A549 (cell line): ENCODE measurements at regions not wholly inside any gene's neighbourhood (a gene's known extent, or its start where the extent isn't known, plus 50 kb on each side); places are given as distances from the start of the nearest gene placed in this dataset.

ENCODE experiments used
- CEBPB ChIP-seq, 2 experiments: fragments of >200 bp in 1 of 2; sonication (Bioruptor Twin) in 1 of 2; formaldehyde crosslinking in 1 of 2; IDR thresholded peaks; 2 replicates each; pipeline ENCODE4 v1.6.1; 2012 to 2016
- CHD2 ChIP-seq: fragments of 150-350 bp; IDR thresholded peaks from 2 replicates; pipeline ENCODE4 v1.6.1; 2014; ENCODE audit warnings: low read length; ENCODE audit not compliant: partially characterized antibody
- ESRRA ChIP-seq: fragments of 150-350 bp; IDR thresholded peaks from 2 replicates; pipeline ENCODE4 v1.6.1; 2014; ENCODE audit warnings: mild to moderate bottlenecking, low read length, borderline replicate concordance
- HOXB5 ChIP-seq: fragments of 250-450 bp; sonication (Bioruptor Pico); IDR thresholded peaks from 2 replicates; pipeline ENCODE4 v1.5.0; 2020; ENCODE audit warnings: mild to moderate bottlenecking, moderate library complexity
- JUN ChIP-seq, 2 experiments: fragments of >200 bp; sonication (Bioruptor Twin); formaldehyde crosslinking; IDR thresholded peaks; 2 replicates in 1 of 2; 3 replicates in 1 of 2; pipeline ENCODE4 v1.6.1; 2016 to 2017
- MYC ChIP-seq: IDR thresholded peaks from 2 replicates; pipeline ENCODE4 v1.6.1; 2012; ENCODE audit warnings: mild to moderate bottlenecking, inconsistent platforms, low read length, improper control_type of control experiment, borderline replicate concordance
- POLR2A ChIP-seq: IDR thresholded peaks from 2 replicates; pipeline ENCODE4 v1.6.1; 2012; ENCODE audit warnings: mild to moderate bottlenecking, low read length
- RAD21 ChIP-seq, 2 experiments: fragments of >200 bp in 1 of 2; sonication (Bioruptor Twin) in 1 of 2; formaldehyde crosslinking in 1 of 2; IDR thresholded peaks in 1 of 2; conservative IDR thresholded peaks in 1 of 2; 2 replicates in 1 of 2; 3 replicates in 1 of 2; pipeline ENCODE4 v1.6.1; 2012 to 2018; ENCODE audit warnings: inconsistent platforms in 1 of 2
- ZC3H11A ChIP-seq: fragments of 450-650 bp; IDR thresholded peaks from 2 replicates; pipeline ENCODE4 v1.6.1; 2014; ENCODE audit warnings: antibody characterized with exemption, mild to moderate bottlenecking
- TF ChIP-seq, protein P1 (sequence below): fragments of >200 bp; sonication (Bioruptor Twin); formaldehyde crosslinking; IDR thresholded peaks from 3 replicates; pipeline ENCODE4 v1.5.1; 2016
- TF ChIP-seq, protein P2 (sequence below): fragments of 150-350 bp; IDR thresholded peaks from 2 replicates; pipeline ENCODE4 v1.6.1; 2014; ENCODE audit warnings: low read depth, mild to moderate bottlenecking, low read length
- TF ChIP-seq, protein P3 (sequence below): IDR thresholded peaks from 2 replicates; pipeline ENCODE4 v1.6.1; 2012

DNA sequence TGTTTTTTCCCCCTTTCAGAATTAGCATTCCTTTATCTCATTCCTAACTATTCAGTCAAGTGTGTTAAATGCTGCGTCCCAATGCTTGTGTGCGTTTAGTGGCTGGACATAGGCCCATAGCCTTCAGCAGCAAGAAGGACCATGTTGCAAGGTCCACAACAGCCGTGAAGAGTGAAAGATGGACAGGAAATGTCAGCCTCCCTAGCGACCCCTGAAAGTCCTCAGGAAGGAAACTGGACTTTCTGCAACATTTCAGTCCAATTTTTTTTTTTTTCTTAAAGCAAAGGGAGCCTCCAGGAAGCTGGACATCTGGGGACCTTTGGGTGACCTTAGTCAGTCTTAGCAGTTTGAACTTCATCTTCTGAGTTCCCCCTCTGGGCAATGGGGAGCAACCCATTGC lies 550.7 kb upstream of the MGMT start:
- TF ChIP-seq, protein P1, sequence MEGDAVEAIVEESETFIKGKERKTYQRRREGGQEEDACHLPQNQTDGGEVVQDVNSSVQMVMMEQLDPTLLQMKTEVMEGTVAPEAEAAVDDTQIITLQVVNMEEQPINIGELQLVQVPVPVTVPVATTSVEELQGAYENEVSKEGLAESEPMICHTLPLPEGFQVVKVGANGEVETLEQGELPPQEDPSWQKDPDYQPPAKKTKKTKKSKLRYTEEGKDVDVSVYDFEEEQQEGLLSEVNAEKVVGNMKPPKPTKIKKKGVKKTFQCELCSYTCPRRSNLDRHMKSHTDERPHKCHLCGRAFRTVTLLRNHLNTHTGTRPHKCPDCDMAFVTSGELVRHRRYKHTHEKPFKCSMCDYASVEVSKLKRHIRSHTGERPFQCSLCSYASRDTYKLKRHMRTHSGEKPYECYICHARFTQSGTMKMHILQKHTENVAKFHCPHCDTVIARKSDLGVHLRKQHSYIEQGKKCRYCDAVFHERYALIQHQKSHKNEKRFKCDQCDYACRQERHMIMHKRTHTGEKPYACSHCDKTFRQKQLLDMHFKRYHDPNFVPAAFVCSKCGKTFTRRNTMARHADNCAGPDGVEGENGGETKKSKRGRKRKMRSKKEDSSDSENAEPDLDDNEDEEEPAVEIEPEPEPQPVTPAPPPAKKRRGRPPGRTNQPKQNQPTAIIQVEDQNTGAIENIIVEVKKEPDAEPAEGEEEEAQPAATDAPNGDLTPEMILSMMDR, result no peak
- no peak for TF ChIP-seq ESRRA
- no peak for TF ChIP-seq MYC
- no peak for TF ChIP-seq ZC3H11A
- no peak for TF ChIP-seq CHD2
- TF ChIP-seq POLR2A, result no peak
- TF ChIP-seq, protein P2, sequence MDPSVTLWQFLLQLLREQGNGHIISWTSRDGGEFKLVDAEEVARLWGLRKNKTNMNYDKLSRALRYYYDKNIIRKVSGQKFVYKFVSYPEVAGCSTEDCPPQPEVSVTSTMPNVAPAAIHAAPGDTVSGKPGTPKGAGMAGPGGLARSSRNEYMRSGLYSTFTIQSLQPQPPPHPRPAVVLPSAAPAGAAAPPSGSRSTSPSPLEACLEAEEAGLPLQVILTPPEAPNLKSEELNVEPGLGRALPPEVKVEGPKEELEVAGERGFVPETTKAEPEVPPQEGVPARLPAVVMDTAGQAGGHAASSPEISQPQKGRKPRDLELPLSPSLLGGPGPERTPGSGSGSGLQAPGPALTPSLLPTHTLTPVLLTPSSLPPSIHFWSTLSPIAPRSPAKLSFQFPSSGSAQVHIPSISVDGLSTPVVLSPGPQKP, result no peak
- TF ChIP-seq, protein P3, sequence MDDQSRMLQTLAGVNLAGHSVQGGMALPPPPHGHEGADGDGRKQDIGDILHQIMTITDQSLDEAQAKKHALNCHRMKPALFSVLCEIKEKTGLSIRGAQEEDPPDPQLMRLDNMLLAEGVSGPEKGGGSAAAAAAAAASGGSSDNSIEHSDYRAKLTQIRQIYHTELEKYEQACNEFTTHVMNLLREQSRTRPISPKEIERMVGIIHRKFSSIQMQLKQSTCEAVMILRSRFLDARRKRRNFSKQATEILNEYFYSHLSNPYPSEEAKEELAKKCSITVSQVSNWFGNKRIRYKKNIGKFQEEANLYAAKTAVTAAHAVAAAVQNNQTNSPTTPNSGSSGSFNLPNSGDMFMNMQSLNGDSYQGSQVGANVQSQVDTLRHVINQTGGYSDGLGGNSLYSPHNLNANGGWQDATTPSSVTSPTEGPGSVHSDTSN, result no peak
- no peak for TF ChIP-seq RAD21 (conservative IDR thresholded peaks at IDR 0.05 in 1 of 2, IDR thresholded peaks at IDR 0.05 in 1 of 2)
- no peak for TF ChIP-seq JUN (IDR thresholded peaks at IDR 0.05)
- TF ChIP-seq CEBPB (IDR thresholded peaks at IDR 0.05), result no peak
- TF ChIP-seq HOXB5, result no peak
